Ammon's horn (tissue), 1 donor: ENCODE measurements at regions not wholly inside any gene's neighbourhood (a gene's known extent, or its start where the extent isn't known, plus 50 kb on each side); places are given as distances from the start of the nearest gene placed in this dataset.

Source experiments
- DNase-seq: peaks from one replicate; pipeline ENCODE4 v3.0.0-alpha.2; 2016; ENCODE audit warnings: low spot score

DNA sequence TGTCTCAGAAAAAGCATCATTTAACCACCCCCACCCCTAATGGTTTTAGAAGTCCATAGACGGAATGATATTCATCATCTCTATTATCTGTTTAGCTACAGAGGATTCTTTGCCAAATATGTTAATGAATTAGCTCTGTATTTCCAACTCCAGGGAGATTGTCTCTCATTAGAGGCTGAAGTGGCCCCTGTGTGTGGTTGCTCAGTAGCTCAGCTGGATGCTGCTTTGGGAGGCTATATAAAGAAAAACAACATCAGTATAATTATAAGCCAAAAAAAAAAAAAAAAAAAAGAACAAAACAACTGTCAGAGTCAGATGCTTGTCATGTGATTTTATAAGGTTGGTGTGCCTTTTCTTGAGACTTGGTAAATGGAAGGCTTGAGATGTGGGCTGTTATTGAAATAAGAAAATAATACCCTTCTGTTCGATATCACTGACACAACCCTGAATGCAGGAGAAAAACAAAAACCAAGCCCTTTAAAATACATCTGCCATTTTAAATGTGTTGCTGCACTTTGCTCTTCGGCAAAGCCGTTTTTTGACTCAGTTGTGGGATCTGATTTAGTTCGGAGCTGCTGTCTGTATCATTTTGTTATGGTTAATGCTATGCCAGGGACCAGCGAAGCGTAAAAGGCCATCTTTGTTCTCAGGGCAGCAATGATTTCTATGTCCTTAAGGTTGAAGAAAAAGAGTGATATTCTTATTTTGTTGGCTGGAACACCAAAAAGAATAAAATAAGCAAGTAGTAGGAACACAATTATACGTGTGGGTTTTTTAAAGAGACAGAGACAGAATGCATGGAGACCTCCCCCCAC, 422.6 kb downstream of the QKI start:
- peak; percentile 52 for DNase-seq

- DNase-seq, result no peak
These were observed 421.1 kb downstream of the QKI start for GRCh38 chr6:163835439-163836171.

DNA sequence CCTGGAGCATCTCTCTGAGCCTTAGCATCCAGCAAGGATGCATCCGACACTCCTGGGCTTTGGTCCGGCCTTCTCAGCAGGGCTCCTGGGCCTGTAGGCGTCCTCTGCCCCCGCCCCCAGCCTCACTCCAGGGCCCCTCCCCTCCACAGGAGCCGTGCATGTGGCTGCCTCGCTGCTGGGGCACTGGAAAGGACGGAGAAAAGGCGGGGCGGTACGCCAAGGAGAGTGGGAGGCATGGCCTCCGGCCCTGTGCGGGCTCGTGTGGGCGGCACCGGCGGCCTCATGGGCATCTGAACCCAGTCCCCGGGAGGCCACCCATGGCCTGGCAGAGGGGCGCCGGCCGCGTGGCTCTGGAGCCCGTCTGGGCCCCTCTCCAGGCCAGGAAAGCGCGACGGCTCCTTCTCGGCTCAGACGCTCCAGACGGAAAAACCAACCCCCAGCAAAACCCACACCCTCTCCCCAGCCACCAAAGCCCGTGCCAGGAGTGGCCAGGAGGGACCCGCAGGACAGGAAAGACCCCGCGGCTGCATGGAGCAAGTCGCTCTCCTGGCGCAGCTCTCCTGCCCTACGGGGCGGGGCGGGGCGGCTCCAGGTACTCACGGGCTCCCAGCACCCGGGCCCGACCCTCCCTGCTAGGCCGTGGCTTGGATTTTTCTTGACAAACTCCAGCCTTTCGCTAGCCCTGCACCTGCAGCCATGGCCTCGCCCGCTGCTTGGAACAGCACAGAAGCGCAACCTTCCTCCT, 419.9 kb downstream of the QKI start:
- no peak for DNase-seq

DNA sequence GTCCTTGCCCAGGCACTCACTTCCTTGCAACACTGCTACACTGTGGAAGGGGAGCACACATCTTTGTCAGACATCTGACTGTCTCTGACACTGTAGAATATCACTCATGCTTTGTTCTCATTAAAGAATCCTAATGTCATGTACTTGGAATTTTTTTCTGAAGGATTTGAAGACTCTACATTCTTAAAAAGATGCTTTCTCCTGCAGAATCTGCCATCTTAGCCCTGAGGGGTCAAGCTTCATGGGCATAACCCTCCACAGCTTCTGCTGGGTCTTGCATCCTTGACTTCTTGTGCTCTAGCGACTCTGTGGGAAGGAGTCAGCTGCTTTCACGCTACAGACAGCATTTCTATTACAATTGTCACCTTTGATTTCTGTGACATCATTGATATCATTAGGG, 417.2 kb downstream of the QKI start:
- DNase-seq, result no peak

GRCh38 chr6:163830641-163831040, 416.1 kb downstream of the QKI start:
- no peak for DNase-seq

- DNase-seq, result peak; percentile 14
These were observed 413.7 kb downstream of the QKI start for GRCh38 chr6:163828038-163828795.

- no peak for DNase-seq
These were observed 412.6 kb downstream of the QKI start for GRCh38 chr6:163827143-163827542.

DNA sequence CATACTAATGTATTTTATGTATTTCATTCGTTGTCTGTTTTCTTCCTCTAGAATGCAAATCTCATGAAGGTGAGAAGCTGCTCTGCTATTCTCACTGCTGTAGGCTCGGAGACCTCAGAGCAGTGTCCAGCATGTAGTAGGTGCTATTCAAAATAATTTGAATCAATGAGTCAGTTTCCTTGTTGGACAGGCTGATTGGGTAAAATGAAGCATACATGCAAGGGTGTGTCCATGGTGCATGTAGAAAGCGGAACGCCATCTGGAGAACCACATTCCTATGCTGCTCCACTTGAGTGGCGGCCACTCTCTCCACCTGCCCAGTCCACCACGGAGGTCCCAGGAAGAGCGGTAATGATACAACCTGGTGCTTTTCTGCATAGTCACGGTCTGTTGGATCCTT, 412.1 kb downstream of the QKI start:
- no peak for DNase-seq

GRCh38 chr6:163825033-163825432, 410.5 kb downstream of the QKI start:
- no peak for DNase-seq

GRCh38 chr6:163823577-163823976, 409.1 kb downstream of the QKI start:
- no peak for DNase-seq

DNA sequence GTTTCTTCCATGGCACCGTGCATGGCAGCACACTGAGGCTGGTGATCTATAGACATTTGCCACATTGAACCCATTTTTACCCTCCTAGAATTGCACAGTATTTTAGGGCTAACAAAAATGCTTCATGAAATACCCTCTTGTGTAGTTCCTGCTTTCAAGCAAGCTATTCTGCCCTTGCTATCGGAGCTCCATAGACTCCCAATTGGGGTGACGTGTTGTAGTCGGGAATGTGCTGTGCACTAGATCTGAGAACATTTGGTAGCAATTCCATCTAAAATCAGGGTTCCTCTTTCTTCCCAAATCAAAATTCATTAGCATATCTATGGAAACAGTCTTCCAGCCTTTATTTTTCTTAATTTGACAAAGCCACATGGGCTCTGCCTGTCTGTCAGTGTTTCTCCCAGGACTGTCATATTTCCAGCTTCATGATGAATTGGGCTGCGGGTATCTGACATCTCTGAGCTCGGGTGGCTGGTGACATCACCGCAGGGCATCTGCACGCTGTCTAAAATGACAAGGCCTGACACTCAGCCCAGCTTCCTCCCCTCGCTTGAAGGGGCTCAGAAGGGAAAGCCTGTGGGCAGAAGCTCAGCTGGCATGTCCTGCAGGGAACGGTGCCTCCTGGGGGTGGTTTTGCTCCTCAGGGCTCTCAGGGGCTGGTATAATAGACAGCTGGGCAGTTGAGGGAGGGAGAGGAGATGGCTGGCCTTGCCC, 406.4 kb downstream of the QKI start:
- peak; percentile 16 for DNase-seq

GRCh38 chr6:163820171-163820570, 405.7 kb downstream of the QKI start:
- no peak for DNase-seq

DNA sequence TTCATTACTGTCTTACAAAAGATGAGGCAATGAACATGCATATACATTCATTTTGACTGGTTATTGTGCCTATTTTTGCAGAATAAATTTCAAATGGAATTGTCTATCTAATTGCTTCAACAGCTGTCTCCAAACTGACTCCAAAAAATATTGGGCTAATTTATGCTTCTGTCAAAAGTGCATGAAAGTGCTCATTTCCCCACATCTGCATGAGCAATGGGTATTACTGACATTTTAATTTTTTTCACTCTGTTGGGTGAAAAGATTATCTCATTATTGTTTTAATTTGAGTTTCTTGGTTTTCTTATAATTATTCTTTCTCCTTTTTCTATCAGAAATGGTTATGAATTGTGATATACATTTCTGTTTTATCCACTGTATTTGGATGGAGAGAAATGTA, 404.2 kb downstream of the QKI start:
- DNase-seq, result no peak

DNA sequence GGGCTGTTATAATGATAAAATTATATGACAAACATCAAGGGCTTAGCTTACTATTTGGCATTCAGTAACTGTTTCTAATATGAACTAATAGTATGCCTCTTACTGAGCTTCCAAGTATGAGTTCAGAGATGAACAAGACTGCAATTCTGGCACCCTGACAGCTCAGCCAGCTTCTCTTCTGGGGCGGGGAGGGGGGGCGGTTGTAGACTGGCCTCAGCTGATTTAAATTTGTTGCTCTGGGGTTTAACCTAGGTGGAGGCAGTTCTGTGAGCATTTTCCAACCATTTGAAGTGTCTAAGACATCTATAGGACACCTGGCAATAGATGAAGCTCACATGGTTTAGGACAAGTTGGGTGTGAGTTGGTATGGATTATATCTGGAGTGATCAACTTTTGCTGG, 401.9 kb downstream of the QKI start:
- no peak for DNase-seq

DNA sequence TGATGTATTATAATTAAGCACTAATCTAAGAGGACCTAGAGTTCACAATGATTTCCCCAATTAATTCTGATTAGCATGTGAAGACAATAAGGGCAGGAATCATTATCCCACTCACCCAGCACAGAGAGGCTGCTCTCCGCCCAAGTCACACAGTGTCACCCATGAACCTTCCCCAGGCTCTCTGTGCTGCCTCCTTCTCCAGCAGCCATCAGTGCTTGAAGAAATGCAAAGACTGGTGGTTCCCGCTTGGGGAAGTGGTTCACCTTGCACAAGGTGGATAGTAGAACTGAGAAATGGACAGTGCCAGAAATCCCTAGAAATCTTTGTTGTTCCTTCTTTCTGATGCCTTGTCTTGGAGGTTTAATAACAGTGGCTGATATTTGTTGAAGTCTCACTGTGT, 401.3 kb downstream of the QKI start:
- no peak for DNase-seq

GRCh38 chr6:163814494-163815364, 400.2 kb downstream of the QKI start:
- no peak for DNase-seq

- peak; percentile 15 for DNase-seq
These were observed 399.5 kb downstream of the QKI start for GRCh38 chr6:163813979-163814493.

GRCh38 chr6:163811317-163811716, 396.8 kb downstream of the QKI start:
- DNase-seq, result no peak

DNA sequence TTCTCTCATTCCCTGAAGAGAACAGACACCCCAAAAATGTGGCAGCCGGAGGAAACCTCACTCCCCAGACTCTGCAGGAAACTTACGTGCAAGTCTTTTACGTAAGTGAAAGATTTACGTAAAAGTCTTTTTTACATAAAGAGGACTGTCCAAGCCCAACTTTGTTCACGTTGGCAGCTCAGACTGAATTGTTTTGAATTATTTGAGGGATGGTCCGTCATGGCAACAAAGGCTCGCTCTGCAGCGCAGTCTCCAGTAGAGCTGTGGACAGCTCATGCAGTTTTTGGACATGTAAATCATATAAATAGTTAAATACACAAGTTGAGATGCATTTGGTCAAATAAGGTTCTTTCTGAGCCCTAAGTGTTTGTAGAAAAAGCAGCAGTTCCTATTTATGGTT, 394.8 kb downstream of the QKI start:
- no peak for DNase-seq

DNA sequence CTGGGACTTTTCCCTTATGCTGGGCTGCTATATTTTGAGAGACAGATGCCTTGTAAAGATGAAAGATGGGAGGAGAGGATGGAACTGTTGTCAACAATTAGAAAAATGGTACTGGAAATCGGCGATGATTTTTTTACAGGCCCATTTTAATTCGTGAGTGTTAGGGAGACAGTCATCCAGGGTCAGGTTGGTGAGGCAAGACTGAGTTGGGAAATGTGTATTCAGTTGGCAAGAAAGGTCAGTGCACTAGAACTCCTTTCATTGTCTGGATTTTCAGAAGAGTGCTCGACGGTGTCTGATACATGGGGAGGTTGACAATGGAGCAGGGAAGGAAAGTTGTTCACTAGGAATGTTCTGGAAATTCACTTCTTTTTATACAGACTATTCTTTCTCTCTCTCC, 394.4 kb downstream of the QKI start:
- DNase-seq, result no peak
